ENCODE measurements at regions not wholly inside any gene's neighbourhood (a gene's known extent, or its start where the extent isn't known, plus 50 kb on each side); places are given as distances from the start of the nearest gene placed in this dataset.

- DNase-seq = no peak
Observed at GRCh38 chr2:102078773-102079172, 63.8 kb upstream of the IL1R1 start.

- no peak for DNase-seq
Observed at GRCh38 chr2:102080451-102081242, 61.9 kb upstream of the IL1R1 start.

GRCh38 chr2:102081243-102081522 lies 61.4 kb upstream of the IL1R1 start:
- DNase-seq = no peak

- no peak for DNase-seq
Observed at GRCh38 chr2:102081606-102082005, 60.9 kb upstream of the IL1R1 start.

- peak; percentile 49 to 55 for DNase-seq
Observed at GRCh38 chr2:102082571-102083392, 59.8 kb upstream of the IL1R1 start.

- DNase-seq = no peak
Observed at GRCh38 chr2:102083393-102083703, 59.2 kb upstream of the IL1R1 start.

GRCh38 chr2:102084651-102085050 lies 57.9 kb upstream of the IL1R1 start:
- no peak for DNase-seq

- DNase-seq = no peak
Observed at GRCh38 chr2:102085238-102085637, 57.3 kb upstream of the IL1R1 start.

GRCh38 chr2:102086150-102086872 lies 56.2 kb upstream of the IL1R1 start:
- DNase-seq = no peak

GRCh38 chr2:102091121-102091520 lies 51.4 kb upstream of the IL1R1 start:
- no peak for DNase-seq

GRCh38 chr2:102091908-102092307 lies 50.6 kb upstream of the IL1R1 start:
- no peak for DNase-seq

GRCh38 chr2:102092535-102092934 lies 50.0 kb upstream of the IL1R1 start:
- DNase-seq = no peak
